ENCODE measurements at regions not wholly inside any gene's neighbourhood (a gene's known extent, or its start where the extent isn't known, plus 50 kb on each side); places are given as distances from the start of the nearest gene placed in this dataset.

DNA sequence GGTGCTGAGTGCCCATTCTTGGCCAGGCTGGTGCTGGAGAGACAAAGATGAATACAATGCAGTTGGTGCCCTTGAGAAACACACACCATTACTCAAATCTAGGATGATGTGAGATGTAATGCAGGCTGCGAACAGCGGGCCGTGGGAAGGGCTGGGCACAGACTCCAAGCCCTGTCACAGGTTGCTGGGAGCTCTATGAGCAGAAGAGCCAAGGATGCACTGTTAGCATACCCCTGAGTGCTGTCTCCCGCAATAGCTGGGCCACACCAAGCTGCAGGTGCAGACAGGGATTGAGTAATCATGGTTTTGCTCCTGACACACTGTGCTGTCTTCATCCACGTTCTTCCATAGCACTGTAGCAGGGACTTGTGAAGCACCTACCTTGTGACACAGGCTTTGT lies 247.5 kb upstream of the CRY1 start:
- POLR2A ChIA-PET: interaction anchor here (0.8 kb wide), 1 partner anchor 69 kb away, joined by 4 read pairs; no protein-coding TSS in a partner anchor
- Histone ChIP-seq H3K9me1 (ENCODE audit: control insufficient read depth, insufficient read depth, low read length) (no peaks in the 10 kb centered on the region), H3K9me3 (replicated peaks; ENCODE audit: control insufficient read depth, insufficient read depth, low read depth, low read length) (no peaks in the 10 kb centered on the region), H3K36me3 (ENCODE audit: control insufficient read depth, insufficient read depth, low read length) (no peaks in the 10 kb centered on the region), H3K4me3 (no peak overlapping the region), H3K27ac (ENCODE audit: extremely low read depth, low read depth, low read length) (no peak overlapping the region), H3K79me2 (ENCODE audit: control insufficient read depth, insufficient read depth, low read length) (no peaks in the 10 kb centered on the region), H4K20me1 (replicated peaks; ENCODE audit: control insufficient read depth, insufficient read depth, low read length) (no peaks in the 10 kb centered on the region), H3K4me2 (ENCODE audit: insufficient read depth, low read length) (no peak overlapping the region), H3K4me1 (replicated peaks in 1 of 2; ENCODE audit: control insufficient read depth in 2 of 2, insufficient read depth in 2 of 2, low read length in 2 of 2) (no peaks in the 10 kb centered on the region), H3K9ac (ENCODE audit: insufficient read depth in 1 of 2, low read depth in 2 of 2, low read length in 2 of 2) (no peak overlapping the region), H2AFZ (ENCODE audit: low read depth, low read length) (no peak overlapping the region), H3K27me3 (ENCODE audit: control insufficient read depth in 2 of 2, insufficient read depth in 2 of 2, low read length in 2 of 2) (peaks cover 0 to 13% of the 10 kb centered on the region in 2 experiments; a peak in 3 of 5 replicates)
- TF ChIP-seq, protein P1, sequence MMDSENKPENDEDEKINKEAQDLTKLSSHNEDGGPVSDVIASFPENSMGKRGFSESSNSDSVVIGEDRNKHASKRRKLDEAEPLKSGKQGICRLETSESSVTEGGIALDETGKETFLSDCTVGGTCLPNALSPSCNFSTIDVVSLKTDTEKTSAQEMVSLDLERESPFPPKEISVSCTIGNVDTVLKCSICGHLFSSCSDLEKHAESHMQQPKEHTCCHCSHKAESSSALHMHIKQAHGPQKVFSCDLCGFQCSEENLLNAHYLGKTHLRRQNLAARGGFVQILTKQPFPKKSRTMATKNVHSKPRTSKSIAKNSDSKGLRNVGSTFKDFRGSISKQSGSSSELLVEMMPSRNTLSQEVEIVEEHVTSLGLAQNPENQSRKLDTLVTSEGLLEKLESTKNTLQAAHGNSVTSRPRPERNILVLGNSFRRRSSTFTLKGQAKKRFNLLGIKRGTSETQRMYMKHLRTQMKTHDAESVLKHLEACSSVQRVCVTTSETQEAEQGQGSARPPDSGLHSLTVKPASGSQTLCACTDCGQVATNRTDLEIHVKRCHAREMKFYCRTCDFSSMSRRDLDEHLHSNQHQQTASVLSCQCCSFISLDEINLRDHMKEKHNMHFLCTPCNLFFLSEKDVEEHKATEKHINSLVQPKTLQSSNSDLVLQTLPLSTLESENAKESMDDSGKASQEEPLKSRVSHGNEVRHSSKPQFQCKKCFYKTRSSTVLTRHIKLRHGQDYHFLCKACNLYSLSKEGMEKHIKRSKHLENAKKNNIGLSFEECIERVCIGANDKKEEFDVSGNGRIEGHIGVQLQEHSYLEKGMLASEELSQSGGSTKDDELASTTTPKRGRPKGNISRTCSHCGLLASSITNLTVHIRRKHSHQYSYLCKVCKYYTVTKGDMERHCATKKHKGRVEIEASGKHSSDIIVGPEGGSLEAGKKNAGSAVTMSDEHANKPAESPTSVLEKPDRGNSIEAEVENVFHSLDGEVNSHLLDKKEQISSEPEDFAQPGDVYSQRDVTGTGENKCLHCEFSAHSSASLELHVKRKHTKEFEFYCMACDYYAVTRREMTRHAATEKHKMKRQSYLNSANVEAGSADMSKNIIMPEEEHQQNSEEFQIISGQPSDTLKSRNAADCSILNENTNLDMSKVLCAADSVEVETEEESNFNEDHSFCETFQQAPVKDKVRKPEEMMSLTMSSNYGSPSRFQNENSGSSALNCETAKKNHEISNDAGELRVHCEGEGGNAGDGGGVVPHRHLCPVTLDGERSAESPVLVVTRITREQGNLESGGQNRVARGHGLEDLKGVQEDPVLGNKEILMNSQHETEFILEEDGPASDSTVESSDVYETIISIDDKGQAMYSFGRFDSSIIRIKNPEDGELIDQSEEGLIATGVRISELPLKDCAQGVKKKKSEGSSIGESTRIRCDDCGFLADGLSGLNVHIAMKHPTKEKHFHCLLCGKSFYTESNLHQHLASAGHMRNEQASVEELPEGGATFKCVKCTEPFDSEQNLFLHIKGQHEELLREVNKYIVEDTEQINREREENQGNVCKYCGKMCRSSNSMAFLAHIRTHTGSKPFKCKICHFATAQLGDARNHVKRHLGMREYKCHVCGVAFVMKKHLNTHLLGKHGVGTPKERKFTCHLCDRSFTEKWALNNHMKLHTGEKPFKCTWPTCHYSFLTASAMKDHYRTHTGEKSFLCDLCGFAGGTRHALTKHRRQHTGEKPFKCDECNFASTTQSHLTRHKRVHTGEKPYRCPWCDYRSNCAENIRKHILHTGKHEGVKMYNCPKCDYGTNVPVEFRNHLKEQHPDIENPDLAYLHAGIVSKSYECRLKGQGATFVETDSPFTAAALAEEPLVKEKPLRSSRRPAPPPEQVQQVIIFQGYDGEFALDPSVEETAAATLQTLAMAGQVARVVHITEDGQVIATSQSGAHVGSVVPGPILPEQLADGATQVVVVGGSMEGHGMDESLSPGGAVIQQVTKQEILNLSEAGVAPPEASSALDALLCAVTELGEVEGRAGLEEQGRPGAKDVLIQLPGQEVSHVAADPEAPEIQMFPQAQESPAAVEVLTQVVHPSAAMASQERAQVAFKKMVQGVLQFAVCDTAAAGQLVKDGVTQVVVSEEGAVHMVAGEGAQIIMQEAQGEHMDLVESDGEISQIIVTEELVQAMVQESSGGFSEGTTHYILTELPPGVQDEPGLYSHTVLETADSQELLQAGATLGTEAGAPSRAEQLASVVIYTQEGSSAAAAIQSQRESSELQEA (IDR thresholded peaks at IDR 0.05; ENCODE audit: low read depth): no peak
- no peak for TF ChIP-seq CHD2 (IDR thresholded peaks at IDR 0.05; ENCODE audit: low read depth, low read length)
- FAIRE-seq (no peak), DNase-seq (ENCODE audit: extremely low read depth in 1 of 4, low spot score in 3 of 4) (no peak), ATAC-seq (no peak)
- BruUV-seq (replicated peaks): no TSS peak
- WGBS (ENCODE audit: insufficient coverage, low coverage, missing lambda C conversion rate): 0% methylated on average over 5 of the region's 5 CpGs
- in situ Hi-C loops (cut with MboI): no loop called here
- CTCF ChIA-PET (ENCODE audit: low intra/inter-chr PET ratio): no interaction called here
- intact Hi-C loops (cut with micrococcal nuclease): no loop called here
